CD14-positive monocyte (primary cell): ENCODE measurements at regions not wholly inside any gene's neighbourhood (a gene's known extent, or its start where the extent isn't known, plus 50 kb on each side); places are given as distances from the start of the nearest gene placed in this dataset.

Experiments
- DNase-seq, 3 donors: peaks; one replicate each; pipeline ENCODE4 v3.0.0-alpha.2; 2011 to 2022
- H2AFZ ChIP-seq: 2 replicates; pipeline ENCODE4 v1.6.0; 2012; ENCODE audit warnings: mild to moderate bottlenecking, low read depth, low read length, inconsistent platforms; ENCODE audit not compliant: insufficient read depth, poor library complexity, severe bottlenecking
- H3K27ac ChIP-seq, 2 donors: 1 replicate in 1 of 2; 2 replicates in 1 of 2; pipeline ENCODE4 v1.5.1; 2012 to 2013; ENCODE audit warnings: low read length in 2 of 2, control low read depth in 1 of 2, inconsistent platforms in 1 of 2, low read depth in 1 of 2, mild to moderate bottlenecking in 1 of 2
- H3K27me3 ChIP-seq, 2 donors: one replicate each; pipeline versions ENCODE4 v1.6.0 to v1.6.1; 2011 to 2013; ENCODE audit warnings: low read length in 2 of 2; ENCODE audit not compliant: control insufficient read depth in 2 of 2, insufficient read depth in 2 of 2
- H3K36me3 ChIP-seq, 2 donors: replicated peaks in 1 of 2; 1 replicate in 1 of 2; 2 replicates in 1 of 2; pipeline versions ENCODE4 v1.5.1 to v1.6.1; 2012 to 2013; ENCODE audit warnings: low read length in 2 of 2, control low read depth in 1 of 2, inconsistent platforms in 1 of 2, mild to moderate bottlenecking in 1 of 2; ENCODE audit not compliant: insufficient read depth in 2 of 2, control insufficient read depth in 1 of 2
- H3K4me1 ChIP-seq, 2 donors: 1 replicate in 1 of 2; 2 replicates in 1 of 2; pipeline versions ENCODE4 v1.5.1 to v1.6.1; 2012 to 2013; ENCODE audit warnings: low read length in 2 of 2, control low read depth in 1 of 2, inconsistent platforms in 1 of 2, mild to moderate bottlenecking in 1 of 2, moderate library complexity in 1 of 2; ENCODE audit not compliant: insufficient read depth in 2 of 2, control insufficient read depth in 1 of 2
- H3K4me2 ChIP-seq: replicated peaks from 2 replicates; pipeline ENCODE3; 2012; ENCODE audit warnings: low read length, moderate library complexity, mild to moderate bottlenecking; ENCODE audit not compliant: poor library complexity, severe bottlenecking; ENCODE audit errors: extremely low read depth
- H3K4me3 ChIP-seq, 3 experiments: fragments of 200-600 bp in 1 of 3; sonication (generic) in 1 of 3; replicated peaks in 1 of 3; 1 replicate in 2 of 3; 2 replicates in 1 of 3; pipeline ENCODE4 v1.5.1; 2011 to 2013; ENCODE audit warnings: low read length in 3 of 3, mild to moderate bottlenecking in 3 of 3, control low read depth in 2 of 3, low read depth in 2 of 3, inconsistent platforms in 1 of 3, moderate library complexity in 1 of 3
- H3K79me2 ChIP-seq: 2 replicates; pipeline ENCODE4 v1.6.0; 2012; ENCODE audit warnings: mild to moderate bottlenecking, control low read depth, inconsistent platforms, low read length, moderate library complexity; ENCODE audit not compliant: insufficient read depth
- H3K9ac ChIP-seq: 2 replicates; pipeline ENCODE4 v1.6.0; 2017; ENCODE audit warnings: low read length, mild to moderate bottlenecking; ENCODE audit not compliant: insufficient read depth, poor library complexity, severe bottlenecking
- H3K9me3 ChIP-seq, 2 donors: replicated peaks in 1 of 2; 1 replicate in 1 of 2; 2 replicates in 1 of 2; pipeline versions ENCODE4 v1.5.1 to v1.6.1; 2012 to 2013; ENCODE audit warnings: low read length in 2 of 2, control low read depth in 1 of 2; ENCODE audit not compliant: control insufficient read depth in 1 of 2, insufficient read depth in 1 of 2
- H4K20me1 ChIP-seq: 2 replicates; pipeline ENCODE4 v1.6.0; 2012; ENCODE audit warnings: mild to moderate bottlenecking, low read length, control low read depth, moderate library complexity; ENCODE audit not compliant: insufficient read depth
- H3K27ac Mint-ChIP-seq, 7 donors: one replicate each; pipeline ENCODE4 v1.8.0; 2020; ENCODE audit warnings: mild to moderate bottlenecking in 7 of 7, mixed read lengths in 7 of 7, moderate library complexity in 6 of 7, inconsistent platforms in 2 of 7
- H3K27me3 Mint-ChIP-seq, 3 donors: one replicate each; pipeline ENCODE4 v1.8.0; 2021 to 2022; ENCODE audit warnings: low read depth in 3 of 3, mild to moderate bottlenecking in 3 of 3, mixed read lengths in 3 of 3, moderate library complexity in 3 of 3, inconsistent platforms in 1 of 3
- H3K36me3 Mint-ChIP-seq, 2 donors: one replicate each; pipeline ENCODE4 v1.8.0; 2020; ENCODE audit warnings: mixed read lengths in 2 of 2, inconsistent platforms in 1 of 2, mild to moderate bottlenecking in 1 of 2
- H3K4me1 Mint-ChIP-seq: one replicate; pipeline ENCODE4 v1.8.0; 2020; ENCODE audit warnings: mild to moderate bottlenecking, mixed read lengths
- H3K4me3 Mint-ChIP-seq, 2 donors: one replicate each; pipeline ENCODE4 v1.8.0; 2020; ENCODE audit warnings: mild to moderate bottlenecking in 2 of 2, mixed read lengths in 2 of 2, moderate library complexity in 1 of 2
- H3K9me3 Mint-ChIP-seq, 7 donors: one replicate each; pipeline ENCODE4 v1.8.0; 2020 to 2022; ENCODE audit warnings: mixed read lengths in 7 of 7, mild to moderate bottlenecking in 6 of 7, moderate library complexity in 6 of 7, inconsistent platforms in 2 of 7
- CTCF ChIP-seq: fragments of 200-600 bp; IDR thresholded peaks from one replicate; pipeline ENCODE4 v1.8.0; 2022; ENCODE audit warnings: antibody characterized with exemption, mild to moderate bottlenecking
- WGBS: methylation state at CpG from one replicate; pipeline ENCODE4 v1.1.5; 2013; ENCODE audit warnings: missing lambda C conversion rate; ENCODE audit not compliant: insufficient coverage; 5-methylcytosine and 5-hydroxymethylcytosine counted together
- intact Hi-C, 2 donors: fragments of 100-400 bp; cut with micrococcal nuclease; formaldehyde crosslinking; loops; one replicate each; pipeline versions ENCODE4 v1.15.0 to v1.15.1; 2023

- no peak for TF ChIP-seq CTCF
- intact Hi-C loops = no loop called here
- Histone ChIP-seq H3K9ac (no peak overlapping the region), H2AFZ (no peak overlapping the region), H3K4me2 (no peak overlapping the region), H3K79me2 (no peaks in the 10 kb centered on the region), H4K20me1 (no peaks in the 10 kb centered on the region), H3K4me1 (no peaks in the 10 kb centered on the region), H3K36me3 (no peaks in the 10 kb centered on the region), H3K4me3 (no peak overlapping the region), H3K27me3 (no peaks in the 10 kb centered on the region), H3K9me3 (peaks cover 4 to 8% of the 10 kb centered on the region in 2 donors), H3K27ac (no peak overlapping the region)
- Mint-ChIP-seq H3K27ac (no peak overlapping the region), H3K36me3 (no peaks in the 10 kb centered on the region), H3K4me1 (no peaks in the 10 kb centered on the region), H3K4me3 (no peak overlapping the region), H3K27me3 (peaks cover 0 to 2% (median 0%) of the 10 kb centered on the region in 3 donors), H3K9me3 (peaks cover 2 to 15% (median 2%) of the 10 kb centered on the region in 7 donors)
- no peak for DNase-seq
- no CpG with 5 or more reads among the region's 2 CpGs for WGBS
Observed at GRCh38 chr4:43341741-43342140, 449.2 kb downstream of the GRXCR1 start.

- intact Hi-C loops = no loop called here
- H3K4me1 Mint-ChIP-seq = no peaks in the 10 kb centered on the region
- Histone ChIP-seq H3K79me2 (no peaks in the 10 kb centered on the region), H3K4me3 (no peak overlapping the region), H3K36me3 (no peaks in the 10 kb centered on the region), H3K4me2 (no peak overlapping the region), H3K9me3 (peaks cover 4% of the 10 kb centered on the region in 2 donors), H4K20me1 (no peaks in the 10 kb centered on the region), H3K9ac (no peak overlapping the region), H3K27ac (no peak overlapping the region), H3K4me1 (no peaks in the 10 kb centered on the region), H3K27me3 (no peaks in the 10 kb centered on the region), H2AFZ (no peak overlapping the region)
- DNase-seq = no peak
- peaks cover 0 to 2% (median 0%) of the 10 kb centered on the region in 3 donors for H3K27me3 Mint-ChIP-seq
- no peak overlapping the region for H3K27ac Mint-ChIP-seq
- TF ChIP-seq CTCF = no peak
- no peak overlapping the region for H3K4me3 Mint-ChIP-seq
- no peaks in the 10 kb centered on the region for H3K36me3 Mint-ChIP-seq
- H3K9me3 Mint-ChIP-seq = peaks cover 0 to 12% (median 2%) of the 10 kb centered on the region in 7 donors
Observed at GRCh38 chr4:43343298-43343697, 450.8 kb downstream of the GRXCR1 start.
